ENCODE measurements at regions not wholly inside any gene's neighbourhood (a gene's known extent, or its start where the extent isn't known, plus 50 kb on each side); places are given as distances from the start of the nearest gene placed in this dataset.

DNA sequence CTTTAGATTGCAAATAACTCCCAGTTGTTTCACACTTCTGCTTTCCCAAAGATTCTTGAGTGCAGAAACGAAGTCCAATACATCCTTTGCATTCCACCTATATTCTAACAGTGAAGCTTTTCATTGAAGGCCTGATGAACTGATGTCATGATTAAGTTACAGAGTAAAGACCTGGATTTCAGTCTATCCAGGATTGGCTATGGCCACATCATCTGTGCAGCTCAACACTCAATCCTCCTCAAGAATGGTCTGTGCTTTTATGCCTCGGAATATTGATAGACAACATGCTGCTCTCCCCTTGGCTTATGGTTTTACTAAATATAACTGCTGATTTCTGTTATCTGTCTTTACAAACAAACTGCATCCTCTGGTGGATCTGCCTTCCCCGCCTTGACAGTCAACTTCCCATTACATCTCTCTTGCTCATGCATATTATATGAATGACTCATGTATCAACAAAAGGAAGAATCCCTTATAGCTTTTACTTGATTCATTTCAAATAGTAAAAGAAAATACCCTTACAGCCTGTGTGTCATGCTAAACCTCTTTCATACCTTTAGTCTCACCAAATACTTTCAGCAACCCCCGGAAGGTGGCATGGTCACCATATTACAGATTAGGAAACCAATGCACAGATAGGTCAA, 59.5 kb downstream of the SCN11A start:
- TF ChIP-seq GABPA (IDR thresholded peaks at IDR 0.05 in 1 of 2, conservative IDR thresholded peaks at IDR 0.05 in 1 of 2) (no peak), FOXA2 (IDR thresholded peaks at IDR 0.05) (no peak), RAD21 (IDR thresholded peaks at IDR 0.05) (no peak), NR2F2 (IDR thresholded peaks at IDR 0.05) (no peak), EGR1 (IDR thresholded peaks at IDR 0.05; ENCODE audit: low read depth in 2 of 2) (no peak), RXRA (IDR thresholded peaks at IDR 0.05) (no peak), REST (IDR thresholded peaks at IDR 0.05) (no peak), YY1 (IDR thresholded peaks at IDR 0.05) (no peak), MAX (IDR thresholded peaks at IDR 0.05) (no peak), TAF1 (conservative IDR thresholded peaks at IDR 0.05) (no peak), HNF4G (IDR thresholded peaks at IDR 0.05) (no peak), SP1 (IDR thresholded peaks at IDR 0.05) (no peak), FOXA1 (IDR thresholded peaks at IDR 0.05) (no peak), CTCF (IDR thresholded peaks at IDR 0.05; ENCODE audit: low read depth, low read length, missing input control) (no peak), JUND (IDR thresholded peaks at IDR 0.05) (no peak), HNF4A (conservative IDR thresholded peaks at IDR 0.05) (no peak)
- TF ChIP-seq, protein P1, sequence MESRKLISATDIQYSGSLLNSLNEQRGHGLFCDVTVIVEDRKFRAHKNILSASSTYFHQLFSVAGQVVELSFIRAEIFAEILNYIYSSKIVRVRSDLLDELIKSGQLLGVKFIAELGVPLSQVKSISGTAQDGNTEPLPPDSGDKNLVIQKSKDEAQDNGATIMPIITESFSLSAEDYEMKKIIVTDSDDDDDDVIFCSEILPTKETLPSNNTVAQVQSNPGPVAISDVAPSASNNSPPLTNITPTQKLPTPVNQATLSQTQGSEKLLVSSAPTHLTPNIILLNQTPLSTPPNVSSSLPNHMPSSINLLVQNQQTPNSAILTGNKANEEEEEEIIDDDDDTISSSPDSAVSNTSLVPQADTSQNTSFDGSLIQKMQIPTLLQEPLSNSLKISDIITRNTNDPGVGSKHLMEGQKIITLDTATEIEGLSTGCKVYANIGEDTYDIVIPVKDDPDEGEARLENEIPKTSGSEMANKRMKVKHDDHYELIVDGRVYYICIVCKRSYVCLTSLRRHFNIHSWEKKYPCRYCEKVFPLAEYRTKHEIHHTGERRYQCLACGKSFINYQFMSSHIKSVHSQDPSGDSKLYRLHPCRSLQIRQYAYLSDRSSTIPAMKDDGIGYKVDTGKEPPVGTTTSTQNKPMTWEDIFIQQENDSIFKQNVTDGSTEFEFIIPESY (IDR thresholded peaks at IDR 0.05): no peak
- TF ChIP-seq, protein P2, sequence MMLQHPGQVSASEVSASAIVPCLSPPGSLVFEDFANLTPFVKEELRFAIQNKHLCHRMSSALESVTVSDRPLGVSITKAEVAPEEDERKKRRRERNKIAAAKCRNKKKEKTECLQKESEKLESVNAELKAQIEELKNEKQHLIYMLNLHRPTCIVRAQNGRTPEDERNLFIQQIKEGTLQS (IDR thresholded peaks at IDR 0.05): no peak
- DNase-seq (ENCODE audit: low spot score): no peak
- Histone ChIP-seq H3K27ac (ENCODE audit: low read depth in 1 of 2, low read length in 2 of 2) (no peak overlapping the region), H3K27me3 (ENCODE audit: control insufficient read depth in 4 of 4, insufficient read depth in 4 of 4, low read length in 3 of 4) (peaks cover 0 to 3% (median 0%) of the 10 kb centered on the region in 4 donors), H3K9me3 (ENCODE audit: control insufficient read depth in 4 of 4, low read length in 3 of 4) (no peaks in the 10 kb centered on the region), H3K4me1 (ENCODE audit: control insufficient read depth in 4 of 4, insufficient read depth in 4 of 4, low read length in 3 of 4) (no peaks in the 10 kb centered on the region), H3K4me3 (ENCODE audit: low read depth in 1 of 3, low read length in 3 of 3) (no peak overlapping the region), H3K9ac (ENCODE audit: low read depth in 1 of 2, low read length in 2 of 2) (no peak overlapping the region), H3K36me3 (ENCODE audit: control insufficient read depth in 4 of 4, insufficient read depth in 3 of 4, low read depth in 1 of 4, low read length in 3 of 4) (no peaks in the 10 kb centered on the region)
- 78% methylated on average over 4 of the region's 4 CpGs for WGBS
